Fibroblast of lung (primary cell): ENCODE measurements at regions not wholly inside any gene's neighbourhood (a gene's known extent, or its start where the extent isn't known, plus 50 kb on each side); places are given as distances from the start of the nearest gene placed in this dataset.

Experiments used
- DNase-seq, 2 donors: peaks; one replicate each; pipeline versions ENCODE4 v3.0.0 to v3.0.0-alpha.2; 2010; ENCODE audit warnings: low read depth in 2 of 2
- H2AFZ ChIP-seq: 2 replicates; pipeline ENCODE4 v1.5.1; 2012; ENCODE audit warnings: low read length, control low read depth, inconsistent platforms
- H3K27ac ChIP-seq: 2 replicates; pipeline ENCODE4 v1.5.1; 2011; ENCODE audit warnings: low read length, control low read depth; ENCODE audit not compliant: insufficient read depth
- H3K27me3 ChIP-seq: 2 replicates; pipeline ENCODE4 v1.5.1; 2011; ENCODE audit warnings: mild to moderate bottlenecking, low read length; ENCODE audit not compliant: control insufficient read depth, insufficient read depth
- H3K36me3 ChIP-seq: 2 replicates; pipeline ENCODE4 v1.5.1; 2011; ENCODE audit warnings: low read length; ENCODE audit not compliant: control insufficient read depth, insufficient read depth
- H3K4me1 ChIP-seq: 2 replicates; pipeline ENCODE4 v1.5.1; 2011; ENCODE audit warnings: low read length; ENCODE audit not compliant: control insufficient read depth, insufficient read depth; ENCODE audit errors: extremely low read depth
- H3K4me2 ChIP-seq: 2 replicates; pipeline ENCODE4 v1.5.1; 2011; ENCODE audit warnings: low read length, control low read depth; ENCODE audit not compliant: insufficient read depth; ENCODE audit errors: extremely low read depth
- H3K4me3 ChIP-seq, 4 experiments: fragments of 200-600 bp in 1 of 4; sonication (generic) in 1 of 4; replicated peaks in 1 of 4; 2 replicates each; pipeline ENCODE4 v1.5.1; 2011 to 2016; ENCODE audit warnings: low read length in 4 of 4, low read depth in 3 of 4, mild to moderate bottlenecking in 3 of 4, control low read depth in 2 of 4, inconsistent platforms in 1 of 4, mixed read lengths in 1 of 4; ENCODE audit not compliant: insufficient read depth in 1 of 4; ENCODE audit errors: control extremely low read depth in 1 of 4
- H3K79me2 ChIP-seq: 2 replicates; pipeline ENCODE4 v1.5.1; 2012; ENCODE audit warnings: mild to moderate bottlenecking, low read length, inconsistent platforms; ENCODE audit not compliant: control insufficient read depth, insufficient read depth
- H3K9ac ChIP-seq: 2 replicates; pipeline ENCODE4 v1.5.1; 2011; ENCODE audit warnings: mild to moderate bottlenecking, low read length, control low read depth; ENCODE audit not compliant: insufficient read depth
- H3K9me3 ChIP-seq: 2 replicates; pipeline ENCODE4 v1.5.1; 2012; ENCODE audit warnings: low read depth, low read length; ENCODE audit not compliant: control insufficient read depth, insufficient read depth
- H4K20me1 ChIP-seq: 2 replicates; pipeline ENCODE4 v1.5.1; 2011; ENCODE audit warnings: low read length; ENCODE audit not compliant: control insufficient read depth, insufficient read depth; ENCODE audit errors: extremely low read depth
- EZH2 ChIP-seq: IDR thresholded peaks from 2 replicates; pipeline ENCODE4 v1.5.1; 2012; ENCODE audit warnings: low read length, control low read depth, mild to moderate bottlenecking; ENCODE audit errors: missing control alignments
- TF ChIP-seq, protein P1 (sequence below), 2 donors: IDR thresholded peaks in 1 of 2; conservative IDR thresholded peaks in 1 of 2; 1 replicate in 1 of 2; 2 replicates in 1 of 2; pipeline ENCODE4 v1.5.1; 2011 to 2012; ENCODE audit warnings: low read length in 2 of 2, control low read depth in 1 of 2, inconsistent platforms in 1 of 2, low read depth in 1 of 2, mild to moderate bottlenecking in 1 of 2

DNA sequence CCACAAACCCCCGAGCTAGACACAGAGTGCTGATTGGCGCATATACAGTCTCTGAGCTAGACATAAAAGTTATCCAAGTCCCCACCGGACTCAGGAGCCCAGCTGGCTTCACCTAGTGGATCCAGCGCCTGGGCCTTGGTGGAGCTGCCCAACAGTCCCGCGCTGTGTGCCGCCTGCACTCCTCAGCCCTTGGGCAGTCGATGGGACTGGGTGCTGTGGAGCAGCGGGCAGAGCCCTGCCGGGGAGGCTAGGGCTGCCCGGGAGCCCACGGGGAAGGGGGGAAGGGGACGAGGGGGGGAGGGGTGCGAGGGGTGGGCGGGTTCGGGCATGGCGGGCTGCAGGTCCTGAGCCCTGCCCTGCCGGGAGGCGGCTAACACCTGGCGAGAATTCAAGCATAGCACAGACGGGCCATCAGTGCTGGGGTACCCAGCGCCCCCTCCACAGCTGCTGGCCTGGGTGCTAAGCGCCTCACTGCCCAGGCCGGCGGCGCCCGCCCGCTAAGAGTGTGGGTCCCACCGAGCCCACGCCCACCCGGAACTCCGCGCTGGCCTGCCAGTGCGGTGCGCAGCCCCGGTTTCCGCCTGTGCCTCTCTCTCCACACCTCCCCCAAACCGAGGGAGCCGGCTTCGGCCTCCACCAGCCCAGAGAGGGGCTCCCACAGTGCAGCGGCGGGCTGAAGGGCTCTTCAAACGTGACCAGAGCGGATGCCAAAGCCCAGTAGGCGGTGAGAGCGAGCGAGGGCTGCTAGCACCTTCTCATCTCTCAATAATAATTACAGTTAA, 391.2 kb upstream of the NUDT12 start:
- Histone ChIP-seq H3K4me3 (no peak overlapping the region), H3K27ac (no peak overlapping the region), H3K36me3 (no peaks in the 10 kb centered on the region), H3K9ac (no peak overlapping the region), H3K4me1 (no peaks in the 10 kb centered on the region), H2AFZ (no peak overlapping the region), H3K9me3 (no peaks in the 10 kb centered on the region), H4K20me1 (no peaks in the 10 kb centered on the region), H3K27me3 (no peaks in the 10 kb centered on the region), H3K79me2 (no peaks in the 10 kb centered on the region), H3K4me2 (no peak overlapping the region)
- TF ChIP-seq, protein P1, sequence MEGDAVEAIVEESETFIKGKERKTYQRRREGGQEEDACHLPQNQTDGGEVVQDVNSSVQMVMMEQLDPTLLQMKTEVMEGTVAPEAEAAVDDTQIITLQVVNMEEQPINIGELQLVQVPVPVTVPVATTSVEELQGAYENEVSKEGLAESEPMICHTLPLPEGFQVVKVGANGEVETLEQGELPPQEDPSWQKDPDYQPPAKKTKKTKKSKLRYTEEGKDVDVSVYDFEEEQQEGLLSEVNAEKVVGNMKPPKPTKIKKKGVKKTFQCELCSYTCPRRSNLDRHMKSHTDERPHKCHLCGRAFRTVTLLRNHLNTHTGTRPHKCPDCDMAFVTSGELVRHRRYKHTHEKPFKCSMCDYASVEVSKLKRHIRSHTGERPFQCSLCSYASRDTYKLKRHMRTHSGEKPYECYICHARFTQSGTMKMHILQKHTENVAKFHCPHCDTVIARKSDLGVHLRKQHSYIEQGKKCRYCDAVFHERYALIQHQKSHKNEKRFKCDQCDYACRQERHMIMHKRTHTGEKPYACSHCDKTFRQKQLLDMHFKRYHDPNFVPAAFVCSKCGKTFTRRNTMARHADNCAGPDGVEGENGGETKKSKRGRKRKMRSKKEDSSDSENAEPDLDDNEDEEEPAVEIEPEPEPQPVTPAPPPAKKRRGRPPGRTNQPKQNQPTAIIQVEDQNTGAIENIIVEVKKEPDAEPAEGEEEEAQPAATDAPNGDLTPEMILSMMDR (conservative IDR thresholded peaks at IDR 0.05 in 1 of 2, IDR thresholded peaks at IDR 0.05 in 1 of 2; ENCODE audit: low read depth in 1 of 2, low read length in 2 of 2) = no peak
- TF ChIP-seq EZH2 = no peak
- DNase-seq = no peak

- Histone ChIP-seq H4K20me1 (no peaks in the 10 kb centered on the region), H3K36me3 (no peaks in the 10 kb centered on the region), H3K79me2 (no peaks in the 10 kb centered on the region), H3K9ac (no peak overlapping the region), H3K4me1 (no peaks in the 10 kb centered on the region), H3K27ac (no peak overlapping the region), H2AFZ (no peak overlapping the region), H3K9me3 (no peaks in the 10 kb centered on the region), H3K4me2 (no peak overlapping the region), H3K27me3 (no peaks in the 10 kb centered on the region), H3K4me3 (no peak overlapping the region)
- no peak for TF ChIP-seq EZH2
- TF ChIP-seq, protein P1 (conservative IDR thresholded peaks at IDR 0.05 in 1 of 2, IDR thresholded peaks at IDR 0.05 in 1 of 2; ENCODE audit: low read depth in 1 of 2, low read length in 2 of 2) = no peak
- DNase-seq = no peak
These were observed 389.2 kb upstream of the NUDT12 start for GRCh38 chr5:103951776-103952175.

- Histone ChIP-seq H4K20me1 (no peaks in the 10 kb centered on the region), H3K9ac (no peak overlapping the region), H3K9me3 (no peaks in the 10 kb centered on the region), H3K4me2 (no peak overlapping the region), H2AFZ (no peak overlapping the region), H3K4me1 (no peaks in the 10 kb centered on the region), H3K27me3 (no peaks in the 10 kb centered on the region), H3K4me3 (no peak overlapping the region), H3K27ac (no peak overlapping the region), H3K79me2 (no peaks in the 10 kb centered on the region), H3K36me3 (no peaks in the 10 kb centered on the region)
- no peak for DNase-seq
- TF ChIP-seq, protein P1 (conservative IDR thresholded peaks at IDR 0.05 in 1 of 2, IDR thresholded peaks at IDR 0.05 in 1 of 2; ENCODE audit: low read depth in 1 of 2, low read length in 2 of 2) = no peak
- TF ChIP-seq EZH2 = no peak
These were observed 380.6 kb upstream of the NUDT12 start for GRCh38 chr5:103943230-103943629.
